Coronary artery (tissue), 2 donors: ENCODE measurements at regions not wholly inside any gene's neighbourhood (a gene's known extent, or its start where the extent isn't known, plus 50 kb on each side); places are given as distances from the start of the nearest gene placed in this dataset.

Experiments
- DNase-seq: peaks from one replicate; pipeline ENCODE4 v3.0.0-alpha.2; 2017; ENCODE audit warnings: low spot score
- H3K27ac ChIP-seq, 2 donors: fragments of 200-600 bp; sonication (generic); one replicate each; pipeline ENCODE4 v1.5.1; 2016 to 2019
- H3K4me3 ChIP-seq: fragments of 200-600 bp; sonication (generic); 2 replicates; pipeline ENCODE4 v1.5.1; 2016; ENCODE audit warnings: mild to moderate bottlenecking, moderate library complexity
- TF ChIP-seq, protein P1 (sequence below): fragments of 200-600 bp; sonication (generic); IDR thresholded peaks from one replicate; pipeline ENCODE4 v1.5.1; 2019; ENCODE audit warnings: antibody characterized with exemption

GRCh38 chr6:167573461-167574215 lies 248.8 kb downstream of the TTLL2 start:
- TF ChIP-seq, protein P1, sequence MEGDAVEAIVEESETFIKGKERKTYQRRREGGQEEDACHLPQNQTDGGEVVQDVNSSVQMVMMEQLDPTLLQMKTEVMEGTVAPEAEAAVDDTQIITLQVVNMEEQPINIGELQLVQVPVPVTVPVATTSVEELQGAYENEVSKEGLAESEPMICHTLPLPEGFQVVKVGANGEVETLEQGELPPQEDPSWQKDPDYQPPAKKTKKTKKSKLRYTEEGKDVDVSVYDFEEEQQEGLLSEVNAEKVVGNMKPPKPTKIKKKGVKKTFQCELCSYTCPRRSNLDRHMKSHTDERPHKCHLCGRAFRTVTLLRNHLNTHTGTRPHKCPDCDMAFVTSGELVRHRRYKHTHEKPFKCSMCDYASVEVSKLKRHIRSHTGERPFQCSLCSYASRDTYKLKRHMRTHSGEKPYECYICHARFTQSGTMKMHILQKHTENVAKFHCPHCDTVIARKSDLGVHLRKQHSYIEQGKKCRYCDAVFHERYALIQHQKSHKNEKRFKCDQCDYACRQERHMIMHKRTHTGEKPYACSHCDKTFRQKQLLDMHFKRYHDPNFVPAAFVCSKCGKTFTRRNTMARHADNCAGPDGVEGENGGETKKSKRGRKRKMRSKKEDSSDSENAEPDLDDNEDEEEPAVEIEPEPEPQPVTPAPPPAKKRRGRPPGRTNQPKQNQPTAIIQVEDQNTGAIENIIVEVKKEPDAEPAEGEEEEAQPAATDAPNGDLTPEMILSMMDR = no peak
- Histone ChIP-seq H3K4me3 (peak overlapping the region; percentile 54), H3K27ac (peak overlapping the region; percentile 88)
- no peak for DNase-seq

DNA sequence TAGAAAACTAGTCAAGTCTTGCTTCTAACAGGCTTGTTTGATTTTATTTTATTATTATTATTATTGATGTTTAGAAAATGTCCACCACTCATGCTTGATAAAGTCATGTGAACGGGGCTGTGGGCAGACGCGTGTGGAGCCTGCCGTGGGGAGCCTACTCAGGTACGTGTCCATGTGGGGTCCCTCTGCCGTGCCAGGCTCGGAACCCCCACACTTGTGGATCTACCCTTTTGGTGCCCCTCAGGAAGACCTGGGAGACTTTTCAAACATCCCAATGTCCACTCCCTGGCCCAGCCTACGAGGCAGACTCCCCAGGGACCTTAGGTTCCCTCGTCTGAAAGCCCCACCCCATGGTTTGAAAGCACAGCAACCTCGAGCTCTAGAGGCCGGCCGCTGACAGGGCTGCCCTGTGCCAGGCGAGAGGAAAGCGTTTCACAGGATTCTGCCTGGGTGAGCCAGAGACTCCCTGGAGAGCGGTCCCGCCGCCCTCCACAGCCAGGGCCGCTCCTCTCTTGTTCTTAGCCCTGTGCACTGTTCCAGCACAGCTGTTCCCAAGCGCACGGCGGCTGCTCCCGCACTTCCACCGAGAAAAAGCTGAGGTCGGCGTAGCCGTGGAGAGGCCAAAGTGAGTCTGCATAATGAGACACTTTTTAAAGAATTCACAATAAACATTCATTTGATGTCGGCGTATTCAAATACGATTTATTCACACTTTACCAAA lies 249.7 kb downstream of the TTLL2 start:
- TF ChIP-seq, protein P1 = no peak
- Histone ChIP-seq H3K4me3 (peak overlapping the region; percentile 14), H3K27ac (peak overlapping the region; percentile 76 to 88)
- peak; percentile 91 for DNase-seq

DNA sequence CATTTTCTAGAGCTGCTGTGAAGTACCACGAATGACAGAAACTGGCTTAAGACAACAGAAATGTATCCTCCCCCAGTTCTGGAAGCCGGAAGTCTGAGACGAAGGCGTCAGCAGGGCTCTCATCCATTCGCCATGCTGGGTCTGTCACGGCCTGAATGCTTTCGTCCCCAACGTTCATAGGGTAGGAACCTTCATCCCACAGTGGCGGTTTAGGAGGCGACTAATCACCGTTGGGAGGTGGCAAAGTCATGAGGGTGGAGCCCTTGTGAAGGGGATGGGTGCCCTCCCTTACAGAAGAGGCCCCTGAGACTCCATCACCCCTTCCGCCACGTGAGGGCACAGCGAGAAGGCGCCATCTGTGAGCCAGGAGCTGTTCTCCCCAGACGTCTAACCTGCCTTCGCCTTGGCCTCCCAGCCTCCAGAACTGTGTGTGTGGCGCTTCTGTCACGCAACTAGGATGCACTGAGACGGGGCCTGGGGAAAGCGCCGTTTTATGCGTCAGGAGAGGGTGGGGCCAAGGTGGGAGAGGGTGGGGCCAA lies 250.3 kb downstream of the TTLL2 start:
- TF ChIP-seq, protein P1 = no peak
- peak overlapping the region; percentile 76 to 88 for H3K27ac ChIP-seq
- H3K4me3 ChIP-seq = peak overlapping the region; percentile 14
- DNase-seq = no peak

- Histone ChIP-seq H3K27ac (no peak overlapping the region), H3K4me3 (no peak overlapping the region)
- TF ChIP-seq, protein P1 = no peak
- no peak for DNase-seq
Measured at GRCh38 chr6:167576050-167576741, 250.5 kb upstream of the AFDN start.

DNA sequence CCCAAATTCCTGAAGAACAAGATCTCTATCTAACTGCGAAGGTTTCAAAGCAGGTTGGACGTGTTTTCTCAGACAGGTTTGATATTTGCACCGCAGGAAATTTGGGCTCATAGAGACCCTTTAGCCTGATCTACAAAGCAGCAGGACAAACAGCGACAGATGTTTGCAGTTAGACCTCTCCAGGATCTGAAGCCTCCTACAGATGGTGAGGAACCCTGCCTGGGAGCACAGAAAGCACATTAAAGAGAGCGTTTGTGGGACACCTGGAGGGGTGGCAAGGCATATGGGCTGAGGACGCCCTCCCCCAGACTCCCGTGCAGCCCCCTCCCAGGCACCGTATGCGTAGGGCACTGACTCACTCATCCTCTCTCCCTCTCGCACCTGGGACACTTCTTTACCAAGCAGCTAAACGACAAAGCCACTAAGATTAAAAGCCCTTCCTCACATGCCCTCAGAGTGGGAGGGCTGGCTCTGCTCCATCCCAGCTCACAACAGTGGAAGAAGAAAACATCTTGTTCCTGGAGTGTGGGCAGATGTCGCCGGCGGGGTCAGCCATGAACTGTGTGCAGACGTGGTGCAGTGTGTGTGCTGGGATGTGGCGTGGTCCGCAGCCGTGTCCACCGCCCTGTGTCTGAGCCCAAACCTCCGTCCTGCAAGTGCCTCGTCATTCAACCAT lies 249.7 kb upstream of the AFDN start:
- no peak for DNase-seq
- H3K27ac ChIP-seq = no peak overlapping the region
- TF ChIP-seq, protein P1 = no peak
- no peak overlapping the region for H3K4me3 ChIP-seq

DNA sequence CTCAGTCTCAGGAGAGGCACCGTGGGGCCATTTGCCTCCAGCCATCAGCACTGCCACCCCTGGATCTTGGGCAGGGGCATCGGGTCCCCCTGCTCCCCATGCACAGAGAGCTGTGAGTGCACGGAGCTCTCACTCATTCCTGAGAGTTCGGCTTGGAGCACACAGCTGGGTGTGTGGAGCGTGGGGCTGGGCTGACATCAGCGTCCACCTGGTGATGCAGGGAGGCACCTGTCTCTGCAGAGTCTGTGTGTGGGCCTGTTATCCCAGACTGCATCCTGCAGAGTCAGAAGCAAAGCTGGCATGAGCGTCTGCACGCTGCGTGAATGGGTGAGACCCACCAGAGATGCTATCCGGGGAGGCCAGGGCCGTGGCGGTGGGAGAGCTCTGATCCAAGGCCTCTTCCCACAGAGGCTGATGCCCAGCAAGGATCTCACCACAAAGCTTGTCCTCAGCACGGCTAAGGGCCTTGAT lies 248.8 kb upstream of the AFDN start:
- no peak overlapping the region for H3K27ac ChIP-seq
- DNase-seq = no peak
- TF ChIP-seq, protein P1 = no peak
- H3K4me3 ChIP-seq = no peak overlapping the region
